GM18498 (cell line): ENCODE measurements at regions not wholly inside any gene's neighbourhood (a gene's known extent, or its start where the extent isn't known, plus 50 kb on each side); places are given as distances from the start of the nearest gene placed in this dataset.
"Not testable (repeated sequence)": the region's sequence is repeated elsewhere in the genome, so short reads cannot be mapped to it uniquely, and the experiment has no call there.

Source experiments
- ATAC-seq: cut with Tn5 transposase; IDR thresholded peaks from one replicate; pipeline ENCODE4 v1.9.1; 2021; ENCODE audit warnings: mild to moderate bottlenecking, moderate library complexity; ENCODE audit not compliant: unreplicated experiment

DNA sequence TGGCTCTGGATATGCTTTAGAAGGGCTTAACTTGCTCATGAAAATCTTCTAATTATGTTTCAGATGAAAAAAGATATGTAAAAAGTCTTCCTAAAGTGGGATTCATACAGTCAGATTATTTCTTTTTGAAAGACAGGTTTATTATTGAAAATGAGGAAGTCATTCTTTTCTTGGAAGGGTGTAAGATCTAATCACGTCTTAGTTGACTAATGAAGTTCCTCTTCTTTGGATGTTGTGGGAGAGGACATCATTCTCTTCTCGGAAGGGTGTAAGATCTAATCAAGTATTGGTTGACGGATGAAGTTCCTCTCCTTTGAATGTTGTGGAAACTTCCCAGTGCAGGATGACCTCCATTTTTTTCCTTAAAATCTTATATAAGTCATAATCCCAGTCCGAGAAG is 74.9 kb downstream of the ALG10 start:
- ATAC-seq = no peak

GRCh38 chr12:34105392-34105933 is 83.2 kb downstream of the ALG10 start:
- no peak for ATAC-seq

- no peak for ATAC-seq
These were observed 83.9 kb downstream of the ALG10 start for GRCh38 chr12:34106172-34106571.

GRCh38 chr12:34107016-34107415 is 84.7 kb downstream of the ALG10 start:
- ATAC-seq = no peak

DNA sequence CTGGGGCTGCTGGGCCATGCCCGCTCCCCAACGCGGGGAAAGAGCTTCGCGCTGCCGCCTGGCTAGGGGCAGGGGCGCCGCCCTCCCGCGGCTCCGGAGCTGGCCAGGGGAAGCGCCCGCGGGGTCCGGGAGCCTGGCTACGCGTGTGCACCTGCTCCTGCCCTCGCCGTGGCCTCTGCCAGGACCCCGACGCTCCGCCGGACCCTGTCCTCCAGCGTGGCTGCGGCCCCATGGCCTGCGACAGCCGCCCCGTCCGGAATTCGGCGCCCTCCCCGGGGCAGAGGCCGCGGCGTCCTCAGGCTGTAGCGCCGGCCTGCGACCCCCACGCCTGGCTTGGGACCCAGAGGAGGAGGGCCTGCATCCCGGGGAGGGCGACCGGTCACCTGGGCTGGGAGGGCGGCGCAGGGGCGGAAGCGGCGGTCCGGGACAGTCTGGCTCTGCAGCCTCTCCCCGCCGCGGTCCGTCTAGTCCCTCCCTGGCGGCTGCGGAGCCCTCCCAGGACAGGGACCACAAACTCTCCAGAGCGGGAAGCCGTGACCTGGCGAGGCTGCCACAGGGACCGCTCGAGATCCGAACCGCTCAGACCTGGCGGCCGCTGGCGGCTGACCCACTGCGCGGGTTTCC is 85.6 kb downstream of the ALG10 start:
- no peak for ATAC-seq

DNA sequence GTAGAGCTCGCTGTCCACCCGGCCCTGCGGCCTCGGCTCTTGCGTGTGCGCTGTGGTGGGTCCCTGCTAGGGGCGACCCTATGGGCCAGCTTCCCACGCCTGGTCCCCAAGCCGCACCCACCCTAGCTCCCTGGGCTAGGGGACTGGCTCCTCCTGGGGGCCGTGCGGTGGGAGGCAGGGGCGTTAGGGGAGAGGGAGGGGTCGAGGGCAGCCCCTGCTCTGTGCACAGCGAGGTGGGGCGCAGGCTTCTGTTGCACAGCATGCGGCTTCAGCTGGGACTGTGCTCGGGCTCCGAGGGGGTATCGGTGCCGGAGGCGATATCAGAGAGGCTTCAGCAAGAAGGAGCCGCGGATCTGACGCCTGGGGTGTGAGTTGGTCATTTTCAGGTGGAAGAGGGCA is 86.1 kb downstream of the ALG10 start:
- no peak for ATAC-seq

GRCh38 chr12:34108967-34109366 is 86.7 kb downstream of the ALG10 start:
- no peak for ATAC-seq

DNA sequence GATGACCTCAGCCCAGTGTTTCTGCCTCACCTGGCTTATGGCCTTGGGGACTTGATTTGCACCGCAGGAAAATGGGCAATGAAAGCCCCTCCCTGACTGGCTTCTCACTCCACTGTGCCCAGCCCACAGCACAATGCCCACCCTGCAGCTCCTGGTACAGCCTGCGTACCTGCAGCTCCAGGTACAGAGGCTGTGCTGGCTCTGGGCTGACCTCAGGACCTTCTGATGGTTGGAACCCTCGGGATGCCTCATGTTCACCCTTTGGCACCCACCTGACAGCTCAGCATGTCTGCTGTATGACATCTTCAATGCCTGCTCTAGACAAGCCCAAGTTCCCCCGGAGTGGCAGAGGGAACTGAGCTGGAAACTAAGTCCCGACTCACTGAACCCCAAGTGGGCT is 87.1 kb downstream of the ALG10 start:
- no peak for ATAC-seq

DNA sequence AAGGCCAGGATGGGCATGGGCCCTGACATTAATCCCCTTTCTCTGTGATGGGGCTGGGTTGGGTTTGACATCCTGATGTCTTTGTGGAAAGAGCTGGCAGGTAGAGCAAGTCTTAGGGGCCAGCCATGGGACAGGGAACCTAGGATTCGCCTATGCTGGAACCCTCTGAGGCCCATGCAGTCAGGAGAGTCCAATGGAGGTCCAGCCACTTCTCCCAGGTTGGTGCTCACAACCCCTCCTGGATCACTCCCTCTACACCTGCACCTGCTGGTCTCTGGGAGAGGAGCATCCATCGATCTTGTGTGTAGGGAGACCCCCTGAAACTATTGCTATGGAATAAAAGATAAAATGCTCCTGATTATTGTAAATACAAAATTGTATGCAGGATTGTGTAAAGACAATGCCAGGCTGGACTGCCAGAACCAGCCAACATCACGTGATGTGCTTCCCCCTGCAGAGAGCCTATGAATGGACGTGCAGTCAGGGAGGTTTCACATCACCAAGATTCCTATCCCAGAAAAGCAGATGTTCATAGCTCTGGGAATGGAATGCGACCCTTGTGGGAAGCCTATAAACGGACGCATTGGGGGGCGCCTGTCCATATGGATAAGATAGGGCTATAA is 87.7 kb downstream of the ALG10 start:
- ATAC-seq = not testable (repeated sequence)

- no peak for ATAC-seq
These were observed 97.1 kb downstream of the ALG10 start for GRCh38 chr12:34119366-34119765.

DNA sequence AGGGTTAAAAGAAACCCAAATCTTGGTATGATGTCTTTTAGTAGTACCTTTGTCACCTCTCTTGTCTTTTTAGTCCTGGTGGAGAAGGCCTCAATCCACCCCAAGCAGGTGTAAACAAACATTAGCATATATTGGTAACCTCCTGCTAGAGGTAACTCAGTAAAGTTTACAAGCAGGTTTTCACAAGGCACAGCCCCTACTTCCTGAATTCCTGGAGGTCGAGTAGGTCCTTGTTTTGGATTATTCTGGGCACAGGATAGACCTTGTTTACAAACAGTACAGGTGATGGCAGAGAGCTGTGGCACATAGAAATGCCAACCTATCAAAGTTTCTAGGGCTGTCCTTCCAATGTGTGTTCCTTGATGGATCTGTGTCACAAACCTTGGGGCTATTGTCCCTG is 99.1 kb downstream of the ALG10 start:
- no peak for ATAC-seq

GRCh38 chr12:34123092-34123491 is 100.8 kb downstream of the ALG10 start:
- ATAC-seq = peak; percentile 76

DNA sequence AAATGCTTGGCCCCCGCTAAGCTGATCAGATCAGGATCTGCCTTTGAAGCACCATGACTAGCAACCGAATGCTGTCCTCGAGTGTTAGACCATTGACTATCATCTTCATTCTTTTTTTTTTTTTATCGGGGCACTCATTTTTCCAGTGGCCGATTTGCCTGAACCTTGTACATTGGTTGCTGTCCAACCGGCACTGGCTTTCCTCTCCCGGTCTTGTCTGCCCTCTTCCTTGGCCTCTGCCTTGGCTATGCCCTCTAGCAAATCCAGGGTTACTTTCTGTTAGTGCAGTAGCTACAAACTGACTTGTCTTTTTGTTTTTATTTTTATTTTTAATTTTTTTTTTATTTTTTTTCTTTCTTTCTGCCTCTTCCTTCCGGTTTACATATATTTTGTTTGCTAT is 102.3 kb downstream of the ALG10 start:
- ATAC-seq = no peak

GRCh38 chr12:34126239-34126641 is 103.9 kb downstream of the ALG10 start:
- no peak for ATAC-seq

- no peak for ATAC-seq
These were observed 104.5 kb downstream of the ALG10 start for GRCh38 chr12:34126805-34127204.

GRCh38 chr12:34127379-34127778 is 105.1 kb downstream of the ALG10 start:
- not testable (repeated sequence) for ATAC-seq

GRCh38 chr12:34142430-34142829 is 120.1 kb downstream of the ALG10 start:
- no peak for ATAC-seq

DNA sequence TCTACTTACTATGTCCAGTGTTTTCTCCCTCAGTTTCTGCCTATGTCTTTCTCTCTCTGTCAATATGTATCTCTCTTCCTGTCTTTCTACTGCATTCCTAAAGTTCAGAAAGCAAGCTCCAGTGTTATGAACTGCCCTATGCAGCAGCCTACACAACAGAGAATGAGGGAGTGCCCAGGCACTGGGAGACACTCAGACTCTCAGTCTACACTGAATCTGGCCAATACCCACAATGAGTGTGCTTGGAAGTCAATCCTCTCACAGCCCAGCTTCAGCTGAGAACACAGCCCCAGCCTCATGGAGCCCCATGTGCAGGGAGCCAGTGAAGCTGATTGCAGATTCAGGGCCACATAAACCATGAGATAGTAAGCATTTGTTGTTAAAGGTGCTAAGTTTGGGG is 128.7 kb downstream of the ALG10 start:
- ATAC-seq = no peak

DNA sequence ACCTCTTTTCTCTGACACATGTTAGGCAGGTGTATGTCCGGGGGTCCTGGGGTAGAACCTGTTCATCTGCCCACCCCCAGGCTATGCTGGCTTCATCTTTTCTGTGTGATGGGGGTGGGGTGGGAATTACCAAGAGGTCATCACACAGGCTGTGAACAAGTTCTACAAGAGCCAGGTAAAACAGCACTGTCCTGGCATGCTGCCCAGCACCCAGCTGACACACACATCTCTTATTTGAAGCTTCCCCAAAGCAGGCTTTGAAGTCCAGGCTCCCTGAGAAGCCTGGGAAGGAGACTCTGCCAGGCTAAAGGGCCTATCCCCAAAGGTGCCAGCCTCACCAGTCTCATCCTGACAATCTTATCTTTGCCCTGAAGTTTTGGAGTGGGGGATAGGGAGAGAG is 141.1 kb downstream of the ALG10 start:
- no peak for ATAC-seq

GRCh38 chr12:34166427-34167060 is 144.2 kb downstream of the ALG10 start:
- ATAC-seq = no peak

DNA sequence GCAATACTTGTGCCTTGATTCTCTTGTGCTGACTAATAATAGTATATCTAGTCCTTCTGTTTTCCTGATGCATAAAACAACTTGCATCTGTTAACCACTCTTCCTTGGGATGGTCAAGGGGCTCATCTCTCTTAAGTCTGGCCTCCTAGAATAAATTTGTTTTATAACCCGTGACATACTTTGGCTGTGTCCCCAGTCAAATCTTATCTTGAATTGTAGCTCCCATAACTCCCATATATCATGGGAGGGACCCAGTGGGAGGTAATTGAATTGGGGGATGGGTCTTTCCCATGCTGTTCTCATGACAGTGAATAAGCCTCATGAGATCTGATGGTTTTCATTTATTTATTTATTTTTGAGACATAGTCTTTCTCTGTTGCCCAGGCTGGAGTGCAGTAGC is 146.2 kb downstream of the ALG10 start:
- not testable (repeated sequence) for ATAC-seq

DNA sequence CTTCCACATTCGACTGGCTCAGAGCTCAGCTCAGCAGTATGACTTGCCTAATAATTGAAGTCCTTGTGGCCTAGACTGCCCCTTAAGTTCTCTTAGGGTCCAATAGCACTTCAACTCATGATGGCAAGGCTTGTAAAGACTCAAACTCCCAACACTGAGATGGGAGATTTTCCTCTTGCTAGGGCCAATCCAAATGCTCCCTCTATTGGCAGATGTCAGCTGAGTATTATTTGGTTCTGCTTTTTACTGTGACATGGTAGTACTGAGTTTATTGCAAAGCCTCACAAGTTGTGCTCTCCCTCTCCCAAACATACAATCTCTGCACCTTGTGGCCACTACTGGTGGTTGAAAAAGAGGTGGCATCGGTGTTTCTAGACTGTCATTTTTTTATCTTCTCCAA is 164.2 kb downstream of the ALG10 start:
- ATAC-seq = no peak
